NT2/D1 (cell line): ENCODE measurements at regions not wholly inside any gene's neighbourhood (a gene's known extent, or its start where the extent isn't known, plus 50 kb on each side); places are given as distances from the start of the nearest gene placed in this dataset.
"Not testable (repeated sequence)": the region's sequence is repeated elsewhere in the genome, so short reads cannot be mapped to it uniquely, and the experiment has no call there.

Experiments used
- YY1 ChIP-seq: IDR thresholded peaks from 2 replicates; pipeline ENCODE4 v1.6.1; 2011; ENCODE audit not compliant: insufficient read length, insufficient read depth
- ZNF274 ChIP-seq: IDR thresholded peaks from 2 replicates; pipeline ENCODE4 v1.6.1; 2011; ENCODE audit warnings: mild to moderate bottlenecking, low read depth, low read length

GRCh38 chr12:33194389-33194788 lies 245.2 kb downstream of the SYT10 start:
- not testable (repeated sequence) for TF ChIP-seq ZNF274, YY1
